ENCODE measurements at regions not wholly inside any gene's neighbourhood (a gene's known extent, or its start where the extent isn't known, plus 50 kb on each side); places are given as distances from the start of the nearest gene placed in this dataset.

DNA sequence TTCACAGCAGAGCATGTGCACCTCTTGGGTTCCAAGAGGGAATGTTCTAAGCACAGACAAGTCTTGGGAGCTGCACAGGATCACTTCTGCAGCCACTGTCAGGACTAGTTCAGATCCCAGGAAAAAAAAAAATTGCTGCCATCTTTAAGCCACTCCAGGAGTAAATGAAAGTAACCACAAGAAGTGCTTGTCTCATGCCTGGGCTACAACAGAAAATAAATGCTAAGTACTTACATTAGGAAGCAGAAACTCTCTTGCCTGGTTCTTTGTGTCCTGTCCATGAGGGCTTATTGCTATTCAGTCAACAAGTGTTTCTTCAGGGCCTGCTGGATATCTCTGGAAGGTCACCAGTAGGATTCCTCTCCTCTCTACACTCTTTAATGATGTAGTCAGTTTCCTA, 176.1 kb downstream of the KTN1 start:
- TF ChIP-seq, protein P1, sequence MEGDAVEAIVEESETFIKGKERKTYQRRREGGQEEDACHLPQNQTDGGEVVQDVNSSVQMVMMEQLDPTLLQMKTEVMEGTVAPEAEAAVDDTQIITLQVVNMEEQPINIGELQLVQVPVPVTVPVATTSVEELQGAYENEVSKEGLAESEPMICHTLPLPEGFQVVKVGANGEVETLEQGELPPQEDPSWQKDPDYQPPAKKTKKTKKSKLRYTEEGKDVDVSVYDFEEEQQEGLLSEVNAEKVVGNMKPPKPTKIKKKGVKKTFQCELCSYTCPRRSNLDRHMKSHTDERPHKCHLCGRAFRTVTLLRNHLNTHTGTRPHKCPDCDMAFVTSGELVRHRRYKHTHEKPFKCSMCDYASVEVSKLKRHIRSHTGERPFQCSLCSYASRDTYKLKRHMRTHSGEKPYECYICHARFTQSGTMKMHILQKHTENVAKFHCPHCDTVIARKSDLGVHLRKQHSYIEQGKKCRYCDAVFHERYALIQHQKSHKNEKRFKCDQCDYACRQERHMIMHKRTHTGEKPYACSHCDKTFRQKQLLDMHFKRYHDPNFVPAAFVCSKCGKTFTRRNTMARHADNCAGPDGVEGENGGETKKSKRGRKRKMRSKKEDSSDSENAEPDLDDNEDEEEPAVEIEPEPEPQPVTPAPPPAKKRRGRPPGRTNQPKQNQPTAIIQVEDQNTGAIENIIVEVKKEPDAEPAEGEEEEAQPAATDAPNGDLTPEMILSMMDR (IDR thresholded peaks at IDR 0.05; ENCODE audit: borderline replicate concordance, extremely low read depth, low read length, poor library complexity, severe bottlenecking), result no peak
- no peak for TF ChIP-seq EZH2 (IDR thresholded peaks at IDR 0.05; ENCODE audit: borderline replicate concordance, low read depth, low read length, severe bottlenecking)

Measured in DND-41 (cell line).